OCI-LY3 (cell line): ENCODE measurements at regions not wholly inside any gene's neighbourhood (a gene's known extent, or its start where the extent isn't known, plus 50 kb on each side); places are given as distances from the start of the nearest gene placed in this dataset.

ENCODE experiments used
- H2AFZ ChIP-seq: fragments of 200-600, 300-600 bp; shearing (Covaris generic); 2 replicates; pipeline ENCODE4 v1.6.0; 2014; ENCODE audit warnings: antibody characterized with exemption, low read depth, low read length
- H3K27ac ChIP-seq: fragments of 200-600, 300-600 bp; sonication (generic); 2 replicates; pipeline ENCODE4 v1.5.1; 2014; ENCODE audit warnings: mild to moderate bottlenecking, low read length, moderate library complexity, mixed read lengths
- H3K27me3 ChIP-seq: fragments of 200-600, 300-600 bp; sonication (generic); 2 replicates; pipeline ENCODE4 v1.6.1; 2014; ENCODE audit warnings: low read depth, low read length, mixed read lengths
- H3K36me3 ChIP-seq: fragments of 200-600, 300-600 bp; sonication (generic); replicated peaks from 2 replicates; pipeline ENCODE3; 2014; ENCODE audit warnings: low read depth, low read length, mixed read lengths
- H3K4me1 ChIP-seq: fragments of 300-600, 200-600 bp; sonication (generic); 2 replicates; pipeline ENCODE4 v1.6.1; 2014; ENCODE audit warnings: low read length, mixed read lengths
- H3K4me2 ChIP-seq: fragments of 200-600, 300-600 bp; sonication (generic); 2 replicates; pipeline ENCODE4 v1.6.1; 2014; ENCODE audit warnings: low read length, mixed read lengths
- H3K4me3 ChIP-seq: fragments of 300-600, 200-600 bp; sonication (generic); 2 replicates; pipeline ENCODE4 v1.5.1; 2014; ENCODE audit warnings: antibody characterized with exemption, mild to moderate bottlenecking, low read length, moderate library complexity
- H3K79me2 ChIP-seq: fragments of 300-600, 200-600 bp; shearing (Covaris generic); 2 replicates; pipeline ENCODE4 v1.6.1; 2014; ENCODE audit warnings: mild to moderate bottlenecking, low read length, mixed read lengths
- H3K9ac ChIP-seq: fragments of 300-600, 200-600 bp; shearing (Covaris generic); 2 replicates; pipeline ENCODE4 v1.6.0; 2014; ENCODE audit warnings: mild to moderate bottlenecking, low read length, moderate library complexity
- H3K9me3 ChIP-seq: fragments of 200-600, 300-600 bp; shearing (Covaris generic); 2 replicates; pipeline ENCODE4 v1.6.1; 2014; ENCODE audit warnings: low read length, mixed read lengths; ENCODE audit not compliant: insufficient read depth
- H4K20me1 ChIP-seq: fragments of 200-600, 300-600 bp; sonication (generic); 2 replicates; pipeline ENCODE4 v1.6.1; 2016; ENCODE audit warnings: low read length, mixed read lengths; ENCODE audit not compliant: insufficient read depth
- CTCF ChIP-seq: fragments of 200-600, 300-600 bp; sonication (generic); IDR thresholded peaks from 2 replicates; pipeline ENCODE4 v1.5.1; 2014; ENCODE audit warnings: antibody characterized with exemption, low read length, low read depth
- EZH2phosphoT487 ChIP-seq: fragments of 200-600 bp; shearing (Covaris generic); IDR thresholded peaks from 2 replicates; pipeline ENCODE4 v1.6.1; 2018; ENCODE audit warnings: antibody characterized with exemption, mixed run types, low read depth

- Histone ChIP-seq H3K4me1 (no peaks in the 10 kb centered on the region), H3K9ac (no peak overlapping the region), H4K20me1 (no peaks in the 10 kb centered on the region), H3K36me3 (no peaks in the 10 kb centered on the region), H3K27ac (no peak overlapping the region), H3K9me3 (no peaks in the 10 kb centered on the region), H2AFZ (no peak overlapping the region), H3K27me3 (no peaks in the 10 kb centered on the region), H3K4me2 (no peak overlapping the region), H3K79me2 (no peaks in the 10 kb centered on the region), H3K4me3 (no peak overlapping the region)
- no peak for TF ChIP-seq EZH2phosphoT487
- TF ChIP-seq CTCF = no peak
These were observed 331.8 kb downstream of the AASDHPPT start for GRCh38 chr11:106409222-106409621.

GRCh38 chr11:106409671-106410070, 332.2 kb downstream of the AASDHPPT start:
- Histone ChIP-seq H4K20me1 (no peaks in the 10 kb centered on the region), H3K36me3 (no peaks in the 10 kb centered on the region), H3K4me3 (no peak overlapping the region), H3K79me2 (no peaks in the 10 kb centered on the region), H3K4me1 (no peaks in the 10 kb centered on the region), H2AFZ (no peak overlapping the region), H3K9ac (no peak overlapping the region), H3K27ac (no peak overlapping the region), H3K9me3 (no peaks in the 10 kb centered on the region), H3K27me3 (no peaks in the 10 kb centered on the region), H3K4me2 (no peak overlapping the region)
- TF ChIP-seq CTCF = no peak
- no peak for TF ChIP-seq EZH2phosphoT487

- H3K4me1 ChIP-seq = no peaks in the 10 kb centered on the region
- H3K79me2 ChIP-seq = no peaks in the 10 kb centered on the region
- H3K27me3 ChIP-seq = no peaks in the 10 kb centered on the region
- no peaks in the 10 kb centered on the region for H4K20me1 ChIP-seq
- H3K9ac ChIP-seq = no peak overlapping the region
- no peak overlapping the region for H3K4me2 ChIP-seq
- no peak overlapping the region for H3K27ac ChIP-seq
- no peaks in the 10 kb centered on the region for H3K36me3 ChIP-seq
- no peak for TF ChIP-seq EZH2phosphoT487
- TF ChIP-seq CTCF = no peak
- no peaks in the 10 kb centered on the region for H3K9me3 ChIP-seq
- no peak overlapping the region for H2AFZ ChIP-seq
- H3K4me3 ChIP-seq = no peak overlapping the region
These were observed 333.4 kb downstream of the AASDHPPT start for GRCh38 chr11:106410902-106411301.

- no peak overlapping the region for H3K9ac ChIP-seq
- TF ChIP-seq CTCF (no peak), EZH2phosphoT487 (no peak)
- H4K20me1 ChIP-seq = no peaks in the 10 kb centered on the region
- H2AFZ ChIP-seq = no peak overlapping the region
- H3K27ac ChIP-seq = no peak overlapping the region
- H3K4me2 ChIP-seq = no peak overlapping the region
- H3K4me3 ChIP-seq = no peak overlapping the region
- no peaks in the 10 kb centered on the region for H3K27me3 ChIP-seq
- H3K4me1 ChIP-seq = no peaks in the 10 kb centered on the region
- no peaks in the 10 kb centered on the region for H3K36me3 ChIP-seq
- no peaks in the 10 kb centered on the region for H3K9me3 ChIP-seq
- H3K79me2 ChIP-seq = no peaks in the 10 kb centered on the region
These were observed 335.8 kb downstream of the AASDHPPT start for GRCh38 chr11:106413222-106413621.
